WERI-Rb-1 (cell line): ENCODE measurements at regions not wholly inside any gene's neighbourhood (a gene's known extent, or its start where the extent isn't known, plus 50 kb on each side); places are given as distances from the start of the nearest gene placed in this dataset.

Experiments
- DNase-seq: peaks from one replicate; pipeline ENCODE4 v3.0.0-alpha.2; 2020
- H3K27ac ChIP-seq: fragments of 250-450 bp; sonication (Bioruptor Pico); 2 replicates; pipeline ENCODE4 v1.5.1; 2020; ENCODE audit warnings: mild to moderate bottlenecking, moderate library complexity
- H3K27me3 ChIP-seq: fragments of 250-450 bp; sonication (Bioruptor Pico); 2 replicates; pipeline ENCODE4 v1.5.1; 2021; ENCODE audit warnings: mild to moderate bottlenecking, low read depth, moderate library complexity; ENCODE audit not compliant: insufficient read depth, severe bottlenecking
- H3K36me3 ChIP-seq: fragments of 250-450 bp; sonication (Bioruptor Pico); 2 replicates; pipeline ENCODE4 v1.5.1; 2020; ENCODE audit warnings: mild to moderate bottlenecking, moderate library complexity
- H3K4me3 ChIP-seq: 2 replicates; pipeline ENCODE4 v1.5.1; 2011; ENCODE audit warnings: low read depth, mild to moderate bottlenecking, control low read depth, low read length
- H3K9me3 ChIP-seq: fragments of 250-450 bp; sonication (Bioruptor Pico); 2 replicates; pipeline ENCODE4 v1.5.1; 2021; ENCODE audit warnings: mild to moderate bottlenecking, moderate library complexity; ENCODE audit not compliant: severe bottlenecking
- CTCF ChIP-seq: IDR thresholded peaks from 2 replicates; pipeline ENCODE4 v1.5.1; 2011; ENCODE audit warnings: low read depth, mild to moderate bottlenecking, control low read depth, inconsistent platforms, low read length

- Histone ChIP-seq H3K36me3 (no peaks in the 10 kb centered on the region), H3K9me3 (no peaks in the 10 kb centered on the region), H3K4me3 (no peak overlapping the region), H3K27ac (no peak overlapping the region), H3K27me3 (no peaks in the 10 kb centered on the region)
- TF ChIP-seq CTCF = peak; percentile 30; the same call in 1 of the 2 replicates
- DNase-seq = peak; percentile 14
These were observed 1088.3 kb upstream of the SEL1L start for GRCh38 chr14:82621881-82622450.

GRCh38 chr14:82626156-82627066 is 1092.8 kb upstream of the SEL1L start:
- no peak overlapping the region for H3K4me3 ChIP-seq
- no peak for TF ChIP-seq CTCF
- DNase-seq = no peak
- no peaks in the 10 kb centered on the region for H3K36me3 ChIP-seq
- no peak overlapping the region for H3K27ac ChIP-seq
- no peaks in the 10 kb centered on the region for H3K9me3 ChIP-seq
- no peaks in the 10 kb centered on the region for H3K27me3 ChIP-seq

DNA sequence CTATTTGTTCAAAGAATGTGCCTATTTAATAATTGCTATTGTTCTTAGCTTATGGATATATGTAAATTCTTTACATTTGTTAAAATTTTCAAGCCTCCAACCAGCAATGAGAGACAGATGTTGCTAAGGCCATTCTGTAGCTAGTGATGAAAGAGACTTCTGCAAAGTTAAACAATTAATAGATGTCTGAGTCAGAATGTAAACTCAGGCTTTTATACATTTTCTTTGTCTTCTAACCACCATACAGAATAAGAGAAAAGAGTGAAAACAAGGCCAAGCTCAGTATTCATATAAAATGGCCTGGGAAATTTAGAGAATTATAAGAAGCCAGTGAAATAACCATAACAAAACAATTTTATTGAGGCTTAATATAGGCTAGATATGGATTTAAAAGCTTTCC is 1102.3 kb upstream of the SEL1L start:
- no peaks in the 10 kb centered on the region for H3K27me3 ChIP-seq
- no peak for TF ChIP-seq CTCF
- DNase-seq = no peak
- no peak overlapping the region for H3K27ac ChIP-seq
- no peak overlapping the region for H3K4me3 ChIP-seq
- H3K36me3 ChIP-seq = no peaks in the 10 kb centered on the region
- no peaks in the 10 kb centered on the region for H3K9me3 ChIP-seq

DNA sequence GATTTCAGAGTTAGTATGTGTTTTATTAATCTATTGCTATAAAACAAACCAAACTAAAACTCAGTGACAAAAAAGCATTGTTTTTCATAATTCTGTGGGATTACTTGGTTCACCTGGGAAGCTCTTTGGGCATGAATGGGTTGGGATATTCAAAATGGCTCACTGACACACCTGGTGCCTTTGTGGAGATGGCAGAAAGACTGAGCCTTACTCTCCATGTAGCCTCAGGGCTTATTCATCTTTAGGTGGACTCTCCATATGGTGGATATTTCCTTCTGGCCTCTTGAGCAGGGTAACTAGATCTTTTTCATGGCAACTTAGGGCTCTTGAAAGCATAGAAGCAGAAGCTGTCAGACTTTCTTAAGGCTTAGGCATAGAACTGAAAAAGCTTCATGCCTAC is 1102.8 kb upstream of the SEL1L start:
- Histone ChIP-seq H3K27me3 (no peaks in the 10 kb centered on the region), H3K9me3 (no peaks in the 10 kb centered on the region), H3K4me3 (no peak overlapping the region), H3K27ac (no peak overlapping the region), H3K36me3 (no peaks in the 10 kb centered on the region)
- DNase-seq = no peak
- no peak for TF ChIP-seq CTCF

GRCh38 chr14:82641050-82641540 is 1107.4 kb upstream of the SEL1L start:
- no peak for DNase-seq
- no peaks in the 10 kb centered on the region for H3K36me3 ChIP-seq
- no peak for TF ChIP-seq CTCF
- no peak overlapping the region for H3K4me3 ChIP-seq
- no peaks in the 10 kb centered on the region for H3K27me3 ChIP-seq
- H3K9me3 ChIP-seq = no peaks in the 10 kb centered on the region
- H3K27ac ChIP-seq = no peak overlapping the region
